ENCODE measurements at regions not wholly inside any gene's neighbourhood (a gene's known extent, or its start where the extent isn't known, plus 50 kb on each side); places are given as distances from the start of the nearest gene placed in this dataset.

GRCh38 chr17:45703806-45704205 lies 80.3 kb upstream of the CRHR1 start:
- TF ChIP-seq CTCF (IDR thresholded peaks at IDR 0.05; ENCODE audit: low read length) (no peak), EZH2phosphoT487 (IDR thresholded peaks at IDR 0.05; ENCODE audit: low read length) (no peak), EZH2 (optimal IDR thresholded peaks at IDR 0.05; ENCODE audit: low read depth, low read length) (no peak)

Data from MM.1S (cell line).